NCI-H1105 (cell line): ENCODE measurements at regions not wholly inside any gene's neighbourhood (a gene's known extent, or its start where the extent isn't known, plus 50 kb on each side); places are given as distances from the start of the nearest gene placed in this dataset.

Source experiments
- DNase-seq: peaks from one replicate; lab custom pipeline; 2025; lab: John Stamatoyannopoulos, UW

- peak; percentile 29 for DNase-seq
These were observed 145.7 kb downstream of the TLE3 start for GRCh38 chr15:69951898-69952555.

GRCh38 chr15:69953051-69953450, 144.7 kb downstream of the TLE3 start:
- no peak for DNase-seq

GRCh38 chr15:69953816-69954215, 143.9 kb downstream of the TLE3 start:
- no peak for DNase-seq

- DNase-seq, result no peak
These were observed 143.1 kb downstream of the TLE3 start for GRCh38 chr15:69954666-69955065.

GRCh38 chr15:69955240-69955894, 142.3 kb downstream of the TLE3 start:
- no peak for DNase-seq

- DNase-seq, result no peak
These were observed 141.3 kb downstream of the TLE3 start for GRCh38 chr15:69956417-69956816.

- DNase-seq, result no peak
These were observed 140.5 kb downstream of the TLE3 start for GRCh38 chr15:69957175-69957574.

- DNase-seq, result no peak
These were observed 139.1 kb downstream of the TLE3 start for GRCh38 chr15:69958496-69959084.

GRCh38 chr15:69962561-69962960, 135.2 kb downstream of the TLE3 start:
- no peak for DNase-seq

GRCh38 chr15:69963385-69963784, 134.3 kb downstream of the TLE3 start:
- DNase-seq, result no peak

GRCh38 chr15:69971771-69972170, 125.9 kb downstream of the TLE3 start:
- DNase-seq, result no peak

GRCh38 chr15:69972436-69972835, 125.3 kb downstream of the TLE3 start:
- no peak for DNase-seq

- DNase-seq, result no peak
These were observed 124.5 kb downstream of the TLE3 start for GRCh38 chr15:69973102-69973714.

- DNase-seq, result no peak
These were observed 123.8 kb downstream of the TLE3 start for GRCh38 chr15:69973880-69974279.

- no peak for DNase-seq
These were observed 123.4 kb downstream of the TLE3 start for GRCh38 chr15:69974321-69974720.

- no peak for DNase-seq
These were observed 121.2 kb downstream of the TLE3 start for GRCh38 chr15:69976366-69976994.

- DNase-seq, result no peak
These were observed 119.1 kb downstream of the TLE3 start for GRCh38 chr15:69978603-69979002.

GRCh38 chr15:69979262-69979661, 118.5 kb downstream of the TLE3 start:
- DNase-seq, result no peak

- no peak for DNase-seq
These were observed 117.9 kb downstream of the TLE3 start for GRCh38 chr15:69979783-69980182.

- DNase-seq, result no peak
These were observed 117.2 kb downstream of the TLE3 start for GRCh38 chr15:69980341-69981059.

- no peak for DNase-seq
These were observed 115.7 kb downstream of the TLE3 start for GRCh38 chr15:69982037-69982436.

GRCh38 chr15:69983696-69984265, 113.9 kb downstream of the TLE3 start:
- DNase-seq, result no peak
